HL-60 (cell line): ENCODE measurements at regions not wholly inside any gene's neighbourhood (a gene's known extent, or its start where the extent isn't known, plus 50 kb on each side); places are given as distances from the start of the nearest gene placed in this dataset.

ENCODE experiments used
- DNase-seq, 2 experiments: peaks; one replicate each; pipeline ENCODE4 v3.0.0-alpha.2; 2010 to 2020; ENCODE audit warnings: low read depth in 1 of 2, low spot score in 1 of 2
- H3K27ac ChIP-seq: fragments of 250-450 bp; sonication (Bioruptor Pico); replicated peaks from 2 replicates; pipeline ENCODE4 v1.5.1; 2020; ENCODE audit warnings: mild to moderate bottlenecking, moderate library complexity
- H3K27me3 ChIP-seq: fragments of 250-450 bp; sonication (Bioruptor Pico); 2 replicates; pipeline ENCODE4 v1.5.1; 2021; ENCODE audit warnings: mild to moderate bottlenecking, moderate library complexity; ENCODE audit not compliant: insufficient read depth, poor library complexity, severe bottlenecking
- H3K4me3 ChIP-seq: replicated peaks from 2 replicates; pipeline ENCODE4 v1.5.1; 2011; ENCODE audit warnings: mild to moderate bottlenecking, control low read depth, low read length; ENCODE audit not compliant: insufficient read depth
- CTCF ChIP-seq: IDR thresholded peaks from one replicate; pipeline ENCODE4 v1.5.1; 2011; ENCODE audit warnings: low read length, control low read depth, inconsistent platforms; ENCODE audit not compliant: insufficient read depth
- GABPA ChIP-seq: IDR thresholded peaks from 2 replicates; pipeline ENCODE4 v1.6.1; 2012; ENCODE audit warnings: low read depth
- POLR2AphosphoS5 ChIP-seq: IDR thresholded peaks from 2 replicates; pipeline ENCODE4 v1.6.1; 2012; ENCODE audit warnings: low read depth
- REST ChIP-seq: IDR thresholded peaks from 2 replicates; pipeline ENCODE4 v1.6.1; 2012; ENCODE audit warnings: low read depth; ENCODE audit not compliant: insufficient replicate concordance
- SPI1 ChIP-seq: IDR thresholded peaks from 2 replicates; pipeline ENCODE4 v1.6.1; 2012; ENCODE audit warnings: low read depth, mild to moderate bottlenecking, borderline replicate concordance

GRCh38 chr16:73543331-73543969 is 495.5 kb upstream of the ZFHX3 start:
- TF ChIP-seq GABPA: no peak
- TF ChIP-seq POLR2AphosphoS5: no peak
- TF ChIP-seq SPI1: no peak
- no peak for TF ChIP-seq CTCF
- TF ChIP-seq REST: no peak
- no peak overlapping the region for H3K4me3 ChIP-seq
- H3K27ac ChIP-seq: no peak overlapping the region
- peaks cover 37% of the 10 kb centered on the region for H3K27me3 ChIP-seq
- DNase-seq: no peak

GRCh38 chr16:73542885-73543284 is 495.0 kb upstream of the ZFHX3 start:
- TF ChIP-seq GABPA (no peak), REST (no peak), POLR2AphosphoS5 (no peak), CTCF (no peak), SPI1 (no peak)
- no peak for DNase-seq
- Histone ChIP-seq H3K4me3 (no peak overlapping the region), H3K27me3 (peaks cover 35% of the 10 kb centered on the region), H3K27ac (no peak overlapping the region)

- TF ChIP-seq POLR2AphosphoS5 (no peak), CTCF (no peak), SPI1 (no peak), GABPA (no peak), REST (no peak)
- Histone ChIP-seq H3K27ac (no peak overlapping the region), H3K4me3 (no peak overlapping the region), H3K27me3 (peaks cover 4% of the 10 kb centered on the region)
- DNase-seq: no peak
These were observed 490.0 kb upstream of the ZFHX3 start for GRCh38 chr16:73537921-73538320.
